Lower leg skin (tissue), 4 donors: ENCODE measurements at regions not wholly inside any gene's neighbourhood (a gene's known extent, or its start where the extent isn't known, plus 50 kb on each side); places are given as distances from the start of the nearest gene placed in this dataset.
A peak's percentile ranks its signal among the peaks of the same experiment; 100 is the strongest.

Source experiments
- DNase-seq, 2 donors: peaks; one replicate each; pipeline ENCODE4 v3.0.0-alpha.2; 2019; ENCODE audit warnings: low spot score in 2 of 2
- H3K4me3 ChIP-seq: fragments of 200-600 bp; sonication (generic); 2 replicates; pipeline ENCODE4 v1.5.1; 2017; ENCODE audit warnings: mild to moderate bottlenecking, low read depth; ENCODE audit not compliant: poor library complexity, severe bottlenecking
- POLR2A ChIP-seq, 2 donors: fragments of 450-650 bp; IDR thresholded peaks; one replicate each; pipeline ENCODE4 v1.6.1; 2016 to 2017; ENCODE audit warnings: antibody characterized with exemption in 2 of 2, mild to moderate bottlenecking in 1 of 2, moderate library complexity in 1 of 2
- WGBS, 2 donors: methylation state at CpG; one replicate each; pipeline ENCODE4 v1.1.5; 2018; 5-methylcytosine and 5-hydroxymethylcytosine counted together
- intact Hi-C: fragments of 100-400 bp; cut with DNase I; formaldehyde crosslinking; loops from one replicate; pipeline ENCODE4 v1.15.0; 2023; ENCODE audit warnings: low total_unique reads
- TF ChIP-seq, protein P1 (sequence below), 3 donors: fragments of 450-650 bp; IDR thresholded peaks; one replicate each; pipeline ENCODE4 v1.5.1; 2016; ENCODE audit warnings: antibody characterized with exemption in 3 of 3, mild to moderate bottlenecking in 3 of 3, moderate library complexity in 2 of 3

DNA sequence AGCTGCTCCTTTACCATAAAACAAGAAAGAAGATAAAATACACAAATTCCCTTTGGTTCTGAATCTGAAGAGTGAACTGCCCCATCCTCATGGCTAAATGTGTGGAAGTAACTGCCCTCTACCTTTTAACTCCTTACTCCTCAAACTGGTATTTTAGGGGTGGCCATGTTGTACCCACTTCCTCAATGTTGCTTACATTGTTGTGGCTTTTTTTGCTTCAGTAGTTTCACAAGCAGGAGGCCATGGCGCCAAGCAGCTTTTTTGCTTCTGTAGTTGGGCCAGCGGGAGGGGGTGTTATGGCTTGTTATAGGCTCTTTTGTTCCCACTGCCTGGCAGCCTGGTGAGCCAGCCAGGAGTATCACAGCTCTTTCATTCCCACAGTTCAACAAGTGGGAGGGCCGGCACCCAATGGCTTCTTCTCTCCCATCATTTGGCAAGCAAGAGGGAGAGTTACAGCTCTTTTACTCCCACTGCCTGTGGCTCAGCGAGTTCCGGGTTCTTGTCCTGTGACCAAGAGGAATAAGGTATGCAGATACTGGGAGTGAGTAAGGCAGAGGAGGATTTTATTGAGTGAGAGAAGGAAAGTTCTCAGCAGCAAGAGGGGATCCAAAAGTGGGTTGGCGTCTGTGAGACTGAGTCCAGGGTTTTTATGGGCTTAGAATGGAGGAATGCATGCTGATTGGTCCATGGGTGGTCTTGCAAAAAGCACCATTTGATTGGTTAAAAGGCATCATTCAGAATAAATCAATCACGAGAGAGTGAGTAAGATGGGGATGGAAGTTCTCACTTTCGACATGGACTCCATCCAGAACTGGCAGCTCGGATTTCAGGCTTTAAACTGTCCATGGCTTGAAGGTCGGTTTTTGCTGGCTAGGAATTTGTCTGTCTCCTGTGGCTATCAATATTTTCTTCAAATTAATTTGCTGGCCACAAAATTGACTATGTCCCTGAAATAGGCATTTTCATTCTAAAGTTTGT lies 429.6 kb downstream of the HLX start:
- H3K4me3 ChIP-seq = no peak overlapping the region
- 85 to 87% methylated on average over 10 of the region's 10 CpGs for WGBS, 2 donors
- TF ChIP-seq, protein P1, sequence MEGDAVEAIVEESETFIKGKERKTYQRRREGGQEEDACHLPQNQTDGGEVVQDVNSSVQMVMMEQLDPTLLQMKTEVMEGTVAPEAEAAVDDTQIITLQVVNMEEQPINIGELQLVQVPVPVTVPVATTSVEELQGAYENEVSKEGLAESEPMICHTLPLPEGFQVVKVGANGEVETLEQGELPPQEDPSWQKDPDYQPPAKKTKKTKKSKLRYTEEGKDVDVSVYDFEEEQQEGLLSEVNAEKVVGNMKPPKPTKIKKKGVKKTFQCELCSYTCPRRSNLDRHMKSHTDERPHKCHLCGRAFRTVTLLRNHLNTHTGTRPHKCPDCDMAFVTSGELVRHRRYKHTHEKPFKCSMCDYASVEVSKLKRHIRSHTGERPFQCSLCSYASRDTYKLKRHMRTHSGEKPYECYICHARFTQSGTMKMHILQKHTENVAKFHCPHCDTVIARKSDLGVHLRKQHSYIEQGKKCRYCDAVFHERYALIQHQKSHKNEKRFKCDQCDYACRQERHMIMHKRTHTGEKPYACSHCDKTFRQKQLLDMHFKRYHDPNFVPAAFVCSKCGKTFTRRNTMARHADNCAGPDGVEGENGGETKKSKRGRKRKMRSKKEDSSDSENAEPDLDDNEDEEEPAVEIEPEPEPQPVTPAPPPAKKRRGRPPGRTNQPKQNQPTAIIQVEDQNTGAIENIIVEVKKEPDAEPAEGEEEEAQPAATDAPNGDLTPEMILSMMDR (IDR thresholded peaks at IDR 0.05) = no peak
- TF ChIP-seq POLR2A (IDR thresholded peaks at IDR 0.05) = no peak
- intact Hi-C loops = no loop called here
- DNase-seq = no peak

DNA sequence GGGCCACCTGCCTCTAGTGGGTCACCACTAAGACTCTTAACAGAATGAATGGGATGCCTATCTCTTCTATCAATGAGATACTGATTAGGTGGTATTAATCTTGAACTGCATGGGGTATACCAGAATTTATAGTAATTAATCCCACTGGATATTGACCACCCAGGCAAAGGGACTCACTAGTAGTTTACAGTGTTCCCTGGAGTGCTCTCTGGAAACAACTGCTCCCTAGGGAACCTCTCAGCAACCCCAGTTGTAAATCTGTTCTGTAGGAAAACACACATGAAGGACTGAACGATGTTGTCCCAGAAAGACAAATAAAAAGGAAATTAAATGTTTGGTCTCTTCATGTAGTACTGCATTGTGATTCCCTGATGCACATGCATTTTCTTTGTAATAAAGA lies 430.5 kb downstream of the HLX start:
- intact Hi-C loops = no loop called here
- no peak for DNase-seq
- H3K4me3 ChIP-seq = no peak overlapping the region
- 44 to 50% methylated on average over 1 of the region's 1 CpG for WGBS, 2 donors
- TF ChIP-seq, protein P1 (IDR thresholded peaks at IDR 0.05) = no peak
- TF ChIP-seq POLR2A (IDR thresholded peaks at IDR 0.05) = no peak

DNA sequence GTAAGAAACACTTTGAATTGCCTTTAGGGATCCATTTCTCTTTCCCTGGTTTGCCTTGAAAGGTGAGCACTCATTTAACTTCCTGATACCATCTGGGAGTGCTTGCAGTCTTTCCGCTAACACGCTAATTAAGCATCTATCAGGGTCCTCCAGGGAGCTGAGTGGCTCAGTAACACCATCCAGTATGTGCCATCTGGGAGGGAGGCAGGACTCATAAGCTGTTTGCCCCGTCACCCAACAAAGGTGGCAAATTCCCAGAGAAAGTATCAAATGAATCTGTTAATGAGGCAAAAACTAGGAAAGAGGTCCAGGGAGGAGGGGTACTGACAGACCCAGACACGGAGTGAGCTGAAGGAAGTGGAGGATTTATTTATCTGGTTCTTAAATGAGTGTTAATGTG lies 430.9 kb downstream of the HLX start:
- no peak for DNase-seq
- TF ChIP-seq, protein P1 (IDR thresholded peaks at IDR 0.05) = no peak
- no peak for TF ChIP-seq POLR2A (IDR thresholded peaks at IDR 0.05)
- H3K4me3 ChIP-seq = no peak overlapping the region
- 57 to 68% methylated on average over 4 of the region's 4 CpGs for WGBS, 2 donors
- intact Hi-C loops = no loop called here

DNA sequence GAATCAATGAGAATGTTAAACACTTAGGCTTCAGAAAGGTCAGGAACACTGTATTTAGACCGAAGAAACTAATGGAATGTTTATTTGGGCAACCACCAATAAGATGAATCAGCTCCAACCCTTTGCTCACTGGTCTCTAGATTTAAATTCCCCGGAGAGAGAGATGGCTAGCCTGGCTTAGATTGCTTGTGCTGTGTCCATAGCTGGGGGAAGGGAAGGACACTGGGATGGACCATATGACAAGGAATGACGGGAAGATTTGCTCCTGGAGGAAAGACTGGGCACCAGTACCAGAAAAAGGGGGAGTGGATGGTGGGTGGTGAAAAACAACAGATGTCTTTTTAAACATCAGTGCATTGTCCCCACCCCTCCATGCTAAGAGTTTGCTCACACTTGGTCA lies 426.6 kb downstream of the DUSP10 start:
- TF ChIP-seq POLR2A (IDR thresholded peaks at IDR 0.05) = no peak
- TF ChIP-seq, protein P1 (IDR thresholded peaks at IDR 0.05) = no peak
- 40% methylated on average over 3 of the region's 3 CpGs for WGBS, 2 donors
- peak in 1 of 2 donors; percentile 45 for DNase-seq

DNA sequence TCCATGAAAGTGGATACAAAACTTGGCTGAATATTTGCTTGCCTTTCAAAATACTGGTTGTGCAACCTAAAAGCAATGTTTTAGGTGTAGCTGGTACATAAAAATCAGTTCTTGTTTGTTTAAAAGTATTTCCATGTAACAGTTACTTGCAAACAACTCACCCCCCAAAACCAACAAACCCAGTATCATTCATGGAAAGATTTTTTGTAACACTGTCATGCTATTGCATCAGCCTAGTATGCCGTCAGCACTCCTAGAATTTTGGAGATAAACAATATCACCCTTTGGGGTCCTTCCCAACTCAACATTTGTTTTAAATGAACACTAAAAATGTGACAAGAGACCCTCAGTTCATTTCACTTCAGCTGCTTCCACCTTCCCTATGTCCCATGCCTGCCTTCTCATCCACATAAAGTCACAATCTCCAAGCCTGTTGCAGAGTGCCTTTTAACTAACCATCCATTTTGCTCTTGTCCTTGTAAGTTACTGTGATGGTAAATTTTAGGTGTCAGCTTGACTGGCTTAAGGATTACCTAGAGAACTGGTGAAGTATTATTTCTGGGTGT lies 425.3 kb downstream of the DUSP10 start:
- H3K4me3 ChIP-seq = no peak overlapping the region
- intact Hi-C loops = no loop called here
- no peak for DNase-seq
- no peak for TF ChIP-seq POLR2A (IDR thresholded peaks at IDR 0.05)
- TF ChIP-seq, protein P1 (IDR thresholded peaks at IDR 0.05) = no peak
- WGBS, 2 donors = 71 to 75% methylated on average over 1 of the region's 1 CpG

More for the DNA sequence above, 426.6 kb downstream of the DUSP10 start:
- intact Hi-C loops = no loop called here
- no peak overlapping the region for H3K4me3 ChIP-seq
